GM13977 (cell line): ENCODE measurements at regions not wholly inside any gene's neighbourhood (a gene's known extent, or its start where the extent isn't known, plus 50 kb on each side); places are given as distances from the start of the nearest gene placed in this dataset.

Source experiments
- DNase-seq: peaks from one replicate; pipeline ENCODE4 v3.0.0; 2012; ENCODE audit warnings: low spot score
- in situ Hi-C: fragments of 300-500 bp; cut with MboI; formaldehyde crosslinking; loops from one replicate; pipeline ENCODE4 v1.12.0; 2022; ENCODE audit warnings: low sequenced_read_pairs, low pct_unique_long_range_greater_than_20kb, mixed read lengths, inconsistent platforms; ENCODE audit not compliant: unreplicated experiment
- TF ChIP-seq, protein P1 (sequence below): IDR thresholded peaks from 2 replicates; pipeline ENCODE4 v1.5.1; 2012; ENCODE audit warnings: mild to moderate bottlenecking, control low read depth; ENCODE audit not compliant: insufficient read depth; ENCODE audit errors: extremely low read depth, missing control alignments

DNA sequence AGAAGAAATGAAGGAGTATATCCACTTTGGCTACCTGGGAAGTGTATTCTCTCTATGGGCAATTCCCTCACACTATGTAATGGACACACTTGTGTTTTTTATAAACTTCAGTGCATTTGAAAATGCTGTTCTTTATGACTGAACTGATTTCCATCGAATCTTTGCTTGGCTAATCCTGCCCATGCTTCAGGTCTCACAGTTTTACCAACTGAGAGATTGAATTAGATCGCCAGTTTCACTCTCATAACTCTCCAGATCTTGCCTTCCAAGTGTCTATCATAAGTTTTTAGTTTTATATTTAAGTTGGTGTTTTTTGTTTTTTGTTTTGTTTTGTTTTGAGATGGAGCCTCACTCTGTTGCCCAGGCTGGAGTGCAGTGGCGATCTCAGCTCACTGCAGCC lies 73.5 kb upstream of the MBNL1 start:
- in situ Hi-C loops, result no loop called here
- no peak for DNase-seq
- TF ChIP-seq, protein P1, sequence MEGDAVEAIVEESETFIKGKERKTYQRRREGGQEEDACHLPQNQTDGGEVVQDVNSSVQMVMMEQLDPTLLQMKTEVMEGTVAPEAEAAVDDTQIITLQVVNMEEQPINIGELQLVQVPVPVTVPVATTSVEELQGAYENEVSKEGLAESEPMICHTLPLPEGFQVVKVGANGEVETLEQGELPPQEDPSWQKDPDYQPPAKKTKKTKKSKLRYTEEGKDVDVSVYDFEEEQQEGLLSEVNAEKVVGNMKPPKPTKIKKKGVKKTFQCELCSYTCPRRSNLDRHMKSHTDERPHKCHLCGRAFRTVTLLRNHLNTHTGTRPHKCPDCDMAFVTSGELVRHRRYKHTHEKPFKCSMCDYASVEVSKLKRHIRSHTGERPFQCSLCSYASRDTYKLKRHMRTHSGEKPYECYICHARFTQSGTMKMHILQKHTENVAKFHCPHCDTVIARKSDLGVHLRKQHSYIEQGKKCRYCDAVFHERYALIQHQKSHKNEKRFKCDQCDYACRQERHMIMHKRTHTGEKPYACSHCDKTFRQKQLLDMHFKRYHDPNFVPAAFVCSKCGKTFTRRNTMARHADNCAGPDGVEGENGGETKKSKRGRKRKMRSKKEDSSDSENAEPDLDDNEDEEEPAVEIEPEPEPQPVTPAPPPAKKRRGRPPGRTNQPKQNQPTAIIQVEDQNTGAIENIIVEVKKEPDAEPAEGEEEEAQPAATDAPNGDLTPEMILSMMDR, result no peak

- TF ChIP-seq, protein P1, result no peak
- DNase-seq, result no peak
- in situ Hi-C loops, result no loop called here
These were observed 71.9 kb upstream of the MBNL1 start for GRCh38 chr3:152196782-152197181.

GRCh38 chr3:152197451-152197850 lies 71.3 kb upstream of the MBNL1 start:
- no peak for DNase-seq
- TF ChIP-seq, protein P1, result no peak
- in situ Hi-C loops, result no loop called here

DNA sequence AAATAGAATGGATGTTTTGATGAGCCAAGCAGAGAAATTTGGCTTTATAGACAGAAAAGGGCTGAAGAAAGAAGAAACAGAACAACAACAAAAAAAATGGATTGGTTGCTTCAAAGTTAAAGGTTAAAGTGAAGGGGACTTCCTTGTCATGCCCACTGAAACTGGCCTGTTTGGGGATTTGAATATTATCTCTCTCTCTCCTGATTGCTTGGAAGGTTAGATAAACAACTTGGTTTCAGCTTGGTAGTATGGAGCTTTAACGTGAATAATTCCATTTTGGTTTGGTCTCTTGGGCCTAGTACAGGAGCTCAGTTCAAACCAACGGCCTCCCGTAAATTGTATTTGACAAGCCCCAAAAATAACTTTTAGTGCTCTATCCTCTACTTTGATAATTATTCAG lies 70.8 kb upstream of the MBNL1 start:
- in situ Hi-C loops, result no loop called here
- TF ChIP-seq, protein P1, result no peak
- DNase-seq, result no peak

- in situ Hi-C loops, result no loop called here
- DNase-seq, result no peak
- TF ChIP-seq, protein P1, result no peak
These were observed 70.1 kb upstream of the MBNL1 start for GRCh38 chr3:152198665-152199064.

- TF ChIP-seq, protein P1, result no peak
- in situ Hi-C loops, result no loop called here
- DNase-seq, result no peak
These were observed 69.5 kb upstream of the MBNL1 start for GRCh38 chr3:152199102-152199840.
